HCT116 (cell line): ENCODE measurements at regions not wholly inside any gene's neighbourhood (a gene's known extent, or its start where the extent isn't known, plus 50 kb on each side); places are given as distances from the start of the nearest gene placed in this dataset.

ENCODE experiments used
- CTCF ChIP-seq, 3 experiments: fragments of 200-600 bp in 1 of 3; sonication (generic) in 1 of 3; IDR thresholded peaks in 2 of 3; conservative IDR thresholded peaks in 1 of 3; 2 replicates each; pipeline ENCODE4 v1.5.1; 2012 to 2017; ENCODE audit warnings: low read depth in 2 of 3, low read length in 2 of 3, antibody characterized with exemption in 1 of 3, borderline replicate concordance in 1 of 3, control low read depth in 1 of 3, mild to moderate bottlenecking in 1 of 3, mixed read lengths in 1 of 3, mixed run types in 1 of 3, moderate library complexity in 1 of 3; ENCODE audit not compliant: insufficient read depth in 1 of 3
- EGR1 ChIP-seq: IDR thresholded peaks from 2 replicates; pipeline ENCODE4 v1.6.1; 2012; ENCODE audit warnings: low read depth
- ELF1 ChIP-seq: IDR thresholded peaks from 2 replicates; pipeline ENCODE4 v1.6.1; 2012; ENCODE audit warnings: low read depth, borderline replicate concordance
- EZH2 ChIP-seq: fragments of 200-600 bp; sonication (generic); IDR thresholded peaks from 2 replicates; pipeline ENCODE4 v1.6.1; 2017; ENCODE audit warnings: antibody characterized with exemption, mixed run types
- EZH2phosphoT487 ChIP-seq: fragments of 200-600 bp; IDR thresholded peaks from 2 replicates; pipeline ENCODE4 v1.6.1; 2018; ENCODE audit warnings: antibody characterized with exemption, borderline replicate concordance
- MAX ChIP-seq: IDR thresholded peaks from 2 replicates; pipeline ENCODE4 v1.6.1; 2012
- POLR2A ChIP-seq: IDR thresholded peaks from 2 replicates; pipeline ENCODE4 v1.7.0; 2011; ENCODE audit warnings: borderline replicate concordance; ENCODE audit not compliant: insufficient read depth, insufficient read length; ENCODE audit errors: extremely low read depth
- POLR2AphosphoS5 ChIP-seq: IDR thresholded peaks from 2 replicates; pipeline ENCODE4 v1.6.1; 2011; ENCODE audit warnings: mild to moderate bottlenecking, low read depth, low read length, moderate library complexity
- RAD21 ChIP-seq: IDR thresholded peaks from 2 replicates; pipeline ENCODE4 v1.6.1; 2012; ENCODE audit warnings: low read depth, mild to moderate bottlenecking
- TCF7L2 ChIP-seq: IDR thresholded peaks from 2 replicates; pipeline ENCODE4 v1.7.0; 2011; ENCODE audit warnings: borderline replicate concordance, inconsistent platforms; ENCODE audit not compliant: insufficient read depth, insufficient read length; ENCODE audit errors: extremely low read depth
- YY1 ChIP-seq: IDR thresholded peaks from 2 replicates; pipeline ENCODE4 v1.6.1; 2011; ENCODE audit warnings: low read length, low read depth, moderate library complexity, mild to moderate bottlenecking; ENCODE audit not compliant: insufficient replicate concordance; ENCODE audit errors: extremely low read depth
- ZNF274 ChIP-seq: fragments of 200-500 bp; sonication (Bioruptor generic); IDR thresholded peaks from 2 replicates; pipeline ENCODE4 v1.6.1; 2014; ENCODE audit warnings: mild to moderate bottlenecking, low read depth, low read length, inconsistent platforms
- TF ChIP-seq, protein P1 (sequence below): IDR thresholded peaks from 2 replicates; pipeline ENCODE4 v1.6.1; 2012
- TF ChIP-seq, protein P2 (sequence below): IDR thresholded peaks from 2 replicates; pipeline ENCODE4 v1.6.1; 2011; ENCODE audit warnings: mild to moderate bottlenecking, low read length, moderate library complexity; ENCODE audit not compliant: insufficient replicate concordance; ENCODE audit errors: extremely low read depth

- TF ChIP-seq YY1: no peak
- no peak for TF ChIP-seq POLR2AphosphoS5
- no peak for TF ChIP-seq EZH2phosphoT487
- TF ChIP-seq POLR2A: no peak
- no peak for TF ChIP-seq CTCF (IDR thresholded peaks at IDR 0.05 in 2 of 3, conservative IDR thresholded peaks at IDR 0.05 in 1 of 3; ENCODE audit: borderline replicate concordance in 1 of 3, insufficient read depth in 1 of 3, low read depth in 2 of 3, low read length in 2 of 3)
- no peak for TF ChIP-seq RAD21
- TF ChIP-seq TCF7L2: no peak
- TF ChIP-seq, protein P1, sequence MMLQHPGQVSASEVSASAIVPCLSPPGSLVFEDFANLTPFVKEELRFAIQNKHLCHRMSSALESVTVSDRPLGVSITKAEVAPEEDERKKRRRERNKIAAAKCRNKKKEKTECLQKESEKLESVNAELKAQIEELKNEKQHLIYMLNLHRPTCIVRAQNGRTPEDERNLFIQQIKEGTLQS: no peak
- TF ChIP-seq EZH2: no peak
- TF ChIP-seq MAX: no peak
- TF ChIP-seq, protein P2, sequence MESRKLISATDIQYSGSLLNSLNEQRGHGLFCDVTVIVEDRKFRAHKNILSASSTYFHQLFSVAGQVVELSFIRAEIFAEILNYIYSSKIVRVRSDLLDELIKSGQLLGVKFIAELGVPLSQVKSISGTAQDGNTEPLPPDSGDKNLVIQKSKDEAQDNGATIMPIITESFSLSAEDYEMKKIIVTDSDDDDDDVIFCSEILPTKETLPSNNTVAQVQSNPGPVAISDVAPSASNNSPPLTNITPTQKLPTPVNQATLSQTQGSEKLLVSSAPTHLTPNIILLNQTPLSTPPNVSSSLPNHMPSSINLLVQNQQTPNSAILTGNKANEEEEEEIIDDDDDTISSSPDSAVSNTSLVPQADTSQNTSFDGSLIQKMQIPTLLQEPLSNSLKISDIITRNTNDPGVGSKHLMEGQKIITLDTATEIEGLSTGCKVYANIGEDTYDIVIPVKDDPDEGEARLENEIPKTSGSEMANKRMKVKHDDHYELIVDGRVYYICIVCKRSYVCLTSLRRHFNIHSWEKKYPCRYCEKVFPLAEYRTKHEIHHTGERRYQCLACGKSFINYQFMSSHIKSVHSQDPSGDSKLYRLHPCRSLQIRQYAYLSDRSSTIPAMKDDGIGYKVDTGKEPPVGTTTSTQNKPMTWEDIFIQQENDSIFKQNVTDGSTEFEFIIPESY: no peak
- TF ChIP-seq EGR1: no peak
- TF ChIP-seq ELF1: no peak
- TF ChIP-seq ZNF274: no peak
Measured at GRCh38 chr2:57434972-57435371, 611.6 kb upstream of the VRK2 start.
